HT-29 (cell line): ENCODE measurements at regions not wholly inside any gene's neighbourhood (a gene's known extent, or its start where the extent isn't known, plus 50 kb on each side); places are given as distances from the start of the nearest gene placed in this dataset. TPM values are rescaled to one million over a fixed set of nuclear protein-coding genes. Genes with fewer than 3 reads are reported as not detected.

Experiments
- DNase-seq: peaks from one replicate; pipeline ENCODE4 v3.0.0-alpha.2; 2015; ENCODE audit warnings: low spot score
- small RNA-seq: library from RNA; depleted of rRNA; stranded (forward); fragments of <200 nt; gene quantifications from one replicate; pipeline ENCODE3, GENCODE V24; 2014

DNA sequence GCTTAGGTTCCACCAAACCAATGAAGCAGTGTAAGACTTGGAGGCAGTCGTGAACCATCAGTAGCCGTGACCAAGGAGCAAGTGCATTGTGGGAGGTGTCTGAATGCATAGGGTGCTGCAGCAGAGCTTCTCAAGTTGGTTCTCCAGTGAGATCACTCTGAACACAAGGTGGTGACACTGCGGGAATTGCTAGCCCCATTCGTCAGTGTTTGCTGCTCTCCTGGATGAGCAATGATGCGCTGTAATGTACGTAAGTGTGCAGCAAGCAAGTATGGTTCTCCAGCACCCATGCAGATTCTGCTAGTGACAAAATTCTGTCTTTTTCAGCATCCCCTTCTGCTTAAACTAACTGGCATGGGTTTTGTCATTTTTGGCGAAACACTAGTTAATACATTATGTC, 97.6 kb upstream of the HTR2A start:
- DNase-seq, result no peak

DNA sequence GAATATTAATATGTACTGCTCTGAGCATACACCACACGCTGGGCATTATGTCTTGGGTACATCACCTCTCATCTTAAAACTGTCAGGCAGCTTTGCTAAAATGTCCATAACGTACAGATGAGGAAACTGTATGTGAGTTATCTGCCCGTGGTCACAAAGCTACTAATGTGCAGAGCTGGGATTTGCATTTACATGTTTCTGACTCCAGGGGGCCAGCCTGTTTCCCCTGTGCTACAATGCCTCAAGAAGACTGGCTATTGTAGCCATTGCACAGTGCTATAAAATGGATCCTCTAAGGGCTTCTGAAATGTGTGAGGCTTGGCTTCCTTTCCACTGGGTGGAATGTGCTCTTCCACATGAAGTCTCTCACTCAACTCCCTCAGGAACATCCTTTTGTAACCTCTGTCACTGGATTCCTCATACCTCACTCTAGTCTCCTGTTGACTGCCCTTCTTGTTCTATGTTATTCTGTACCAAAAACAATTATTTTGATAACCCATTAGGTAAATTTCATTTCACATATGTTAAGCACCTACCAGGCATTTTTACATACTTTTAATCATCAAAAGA, 95.6 kb upstream of the HTR2A start:
- peak; percentile 70 for DNase-seq

DNA sequence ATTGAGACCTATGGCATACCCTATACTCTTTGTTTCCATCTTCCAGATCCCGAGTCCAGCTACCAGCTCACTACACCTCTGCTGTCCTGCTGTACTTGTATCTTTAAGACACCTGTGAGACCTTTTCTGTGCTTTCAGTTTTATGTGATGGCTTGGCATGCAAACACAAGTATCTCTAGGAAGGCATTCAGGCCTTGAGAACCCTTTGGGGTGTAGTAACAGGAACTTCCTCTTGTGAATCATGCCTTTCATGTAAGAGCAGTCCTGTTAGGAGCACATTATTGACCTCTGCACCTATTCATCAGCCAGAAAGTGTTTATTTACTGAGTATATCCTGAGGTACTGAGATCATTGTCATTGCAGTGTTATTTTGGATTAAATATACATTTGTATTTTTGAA, 87.0 kb upstream of the HTR2A start:
- DNase-seq, result peak; percentile 96

DNA sequence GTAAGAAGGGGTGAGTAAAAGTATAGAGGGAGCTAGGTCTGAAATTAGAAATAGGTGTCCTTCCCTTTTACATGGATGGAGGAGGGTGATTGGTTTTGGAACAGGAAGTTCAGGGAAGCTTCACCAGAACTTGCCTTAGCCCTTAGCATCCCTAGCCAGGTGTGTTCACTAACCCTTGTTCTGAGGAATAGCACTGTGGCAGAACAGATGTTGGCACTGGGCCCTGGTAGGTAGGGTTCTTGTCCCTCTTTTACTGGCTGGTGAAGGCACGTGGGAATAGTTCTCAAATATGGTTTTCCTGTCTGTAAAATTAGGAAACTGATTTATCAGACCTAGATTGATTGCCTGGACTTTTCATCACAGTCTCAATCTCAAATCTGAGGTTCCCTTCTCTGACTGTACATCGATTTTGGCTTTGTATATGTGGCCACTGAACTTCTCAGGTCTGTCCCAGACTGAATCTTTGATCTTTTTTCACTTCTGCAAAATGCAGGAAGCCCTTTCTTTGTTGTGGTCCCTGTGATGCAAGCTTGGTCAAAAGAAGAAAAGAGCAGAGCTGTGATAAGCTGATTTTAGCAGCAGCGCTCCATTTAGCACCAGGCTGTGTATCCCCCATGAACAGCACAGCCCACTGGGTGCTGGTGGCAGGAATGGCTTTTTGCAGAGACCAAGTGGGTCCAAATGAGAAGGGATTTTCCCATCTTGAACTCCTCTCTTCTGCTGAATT, 86.2 kb upstream of the HTR2A start:
- peak; percentile 20 for DNase-seq

DNA sequence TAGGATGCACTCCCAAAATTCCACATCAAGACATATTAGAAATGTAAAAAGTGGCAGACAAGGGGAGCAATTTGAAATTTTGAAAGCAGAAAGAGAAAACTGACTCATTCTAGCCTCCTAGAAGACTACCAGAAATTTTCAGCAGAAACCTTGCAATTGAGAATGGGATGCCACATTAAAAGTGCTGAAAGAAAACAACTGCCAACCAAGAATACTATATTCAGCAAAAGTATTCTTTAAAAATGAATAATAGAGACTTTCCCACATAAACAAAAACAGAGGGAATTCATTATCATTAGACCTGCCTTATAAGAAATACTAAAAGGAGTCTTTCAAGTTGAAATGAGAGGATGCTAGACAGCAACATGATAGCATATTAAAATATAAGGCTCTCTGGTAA, 78.3 kb upstream of the HTR2A start:
- no peak for DNase-seq

DNA sequence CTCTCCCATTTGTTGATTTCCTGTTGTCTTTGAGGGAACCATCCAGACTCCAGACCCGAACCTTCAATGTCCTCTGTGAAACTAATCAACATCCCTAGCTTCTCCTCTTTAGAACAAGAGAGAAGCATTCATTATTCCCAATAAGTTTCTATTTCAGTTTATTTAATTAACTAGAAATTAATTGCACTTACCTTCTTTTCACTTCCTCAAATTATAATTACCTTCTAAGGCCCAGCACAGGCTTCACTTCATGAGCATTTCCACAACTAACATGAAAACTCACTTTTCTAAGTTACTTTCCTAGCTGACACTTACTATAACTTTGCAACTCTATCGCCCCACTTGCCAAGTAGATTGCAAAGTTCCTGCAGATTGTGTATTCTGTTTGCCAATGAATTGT, 71.6 kb upstream of the HTR2A start:
- no peak for DNase-seq

DNA sequence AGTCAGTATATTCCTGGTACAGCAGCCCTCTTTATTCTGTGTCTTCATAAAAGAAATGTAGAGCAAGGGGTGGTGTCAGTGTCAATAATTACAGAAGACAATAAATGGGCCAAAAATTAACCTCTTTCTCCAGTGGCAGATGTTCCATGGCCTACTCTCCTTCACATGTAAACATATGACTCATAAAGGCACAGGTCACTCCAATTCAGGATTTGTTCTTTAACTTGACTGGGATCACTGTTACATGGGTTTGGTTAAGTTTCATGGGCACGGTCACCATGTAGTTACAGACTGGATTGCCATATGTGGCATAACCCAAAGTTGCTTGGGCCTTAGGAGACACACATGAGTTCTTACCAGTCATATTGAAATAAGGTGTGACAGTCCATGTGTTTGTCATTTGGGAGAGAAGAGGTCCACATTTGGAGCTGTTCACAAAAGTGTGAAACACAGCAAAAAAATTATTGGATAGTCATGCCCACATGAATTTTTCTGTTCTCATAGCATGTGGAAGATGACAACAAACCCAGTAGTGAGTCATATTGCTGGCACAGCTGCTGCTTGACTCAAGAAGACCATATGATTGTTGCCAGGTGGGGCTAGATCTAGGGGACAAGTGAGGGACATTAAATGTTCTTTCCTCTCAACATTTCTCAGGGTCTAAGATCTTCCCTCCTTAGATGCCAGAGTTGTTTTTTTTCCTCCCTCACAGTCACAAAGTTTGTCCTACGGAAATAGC, 68.1 kb upstream of the HTR2A start:
- peak; percentile 56 for DNase-seq

DNA sequence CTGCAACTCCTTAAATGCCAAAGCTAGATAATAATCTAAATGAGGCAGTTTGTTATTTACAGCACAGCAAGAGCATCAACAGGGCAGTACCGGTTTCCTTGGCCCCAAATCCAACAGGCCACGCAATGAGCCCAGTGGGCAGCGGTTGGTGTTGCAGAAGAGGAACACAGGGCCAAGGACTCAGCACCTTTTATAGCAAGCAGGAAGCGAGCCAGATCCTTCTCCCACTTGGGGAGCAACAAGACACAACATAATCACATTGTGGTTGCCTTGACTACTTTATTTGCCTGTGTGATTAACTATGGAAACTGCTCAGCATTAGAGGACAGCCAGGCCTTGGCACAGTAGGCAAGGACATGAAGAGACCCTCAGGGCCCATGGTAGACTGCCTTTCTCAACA, 67.1 kb upstream of the HTR2A start:
- peak; percentile 8 for DNase-seq

DNA sequence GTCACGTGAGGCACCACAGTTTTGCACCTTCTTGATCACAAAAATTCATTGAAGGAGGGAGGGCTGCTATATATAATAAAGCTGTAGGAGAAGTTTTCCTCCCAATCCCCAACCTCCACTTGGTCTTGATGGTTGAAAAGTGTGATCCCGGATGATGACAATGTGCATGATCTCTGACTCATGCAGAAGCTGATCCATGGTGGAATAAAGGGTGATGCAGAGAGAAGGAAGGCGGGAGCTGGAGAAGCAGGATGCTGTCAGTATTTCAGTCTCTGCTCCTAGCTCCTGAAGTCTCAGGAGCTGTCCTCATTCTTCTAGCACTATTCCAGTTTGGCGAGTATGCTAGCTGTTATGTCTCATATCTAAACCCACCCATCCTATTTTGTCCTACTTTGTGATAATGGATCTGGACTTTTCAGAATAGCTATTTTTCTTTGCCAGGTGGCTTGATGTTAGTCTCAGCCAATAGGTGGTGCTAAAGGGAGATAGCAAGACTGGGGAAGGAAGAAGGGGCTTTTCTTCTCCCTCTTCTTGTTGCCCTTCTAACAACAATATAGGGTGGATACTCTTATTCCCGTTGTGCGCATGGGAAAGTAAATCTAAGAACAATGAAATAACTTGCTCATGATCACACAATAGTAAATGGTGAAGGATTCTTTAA, 65.6 kb upstream of the HTR2A start:
- peak; percentile 25 for DNase-seq

DNA sequence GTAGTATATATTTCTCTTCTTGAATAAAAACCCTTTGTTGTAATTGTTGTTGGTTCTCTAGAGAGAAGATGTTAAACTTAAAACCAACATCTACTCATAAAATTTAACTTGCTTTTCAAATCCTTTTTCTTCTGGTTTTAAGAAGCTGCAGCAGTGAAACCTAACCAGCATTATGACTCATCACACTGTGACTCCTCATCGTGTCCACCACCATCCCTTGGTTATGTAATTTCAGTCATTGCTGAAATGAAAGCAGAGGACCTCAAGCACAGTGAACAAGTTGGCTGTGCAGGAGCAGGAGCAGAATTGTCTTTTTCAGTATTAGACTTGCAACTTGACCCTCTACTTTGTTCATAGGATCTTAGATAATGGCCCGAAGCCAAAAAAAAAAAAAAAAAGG, 64.9 kb upstream of the HTR2A start:
- DNase-seq, result peak; percentile 51

DNA sequence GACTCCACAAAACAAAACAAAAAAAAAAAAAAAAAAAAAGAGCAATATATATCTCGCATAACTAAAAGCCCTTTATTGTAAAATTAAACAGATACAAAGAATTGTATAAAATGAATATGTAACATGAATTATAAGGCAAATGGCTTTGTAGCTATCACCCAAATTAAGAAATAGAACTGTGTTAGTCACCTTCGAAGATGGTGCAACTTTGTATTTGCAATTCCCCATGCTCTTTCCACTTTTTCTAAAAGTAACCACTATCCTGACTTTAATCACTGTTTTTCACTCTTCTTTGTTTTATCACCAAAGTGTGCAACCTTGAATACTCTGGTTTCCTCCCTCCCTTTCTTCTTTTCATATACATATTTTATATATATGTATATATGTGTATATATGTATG, 57.1 kb upstream of the HTR2A start:
- DNase-seq, result no peak

DNA sequence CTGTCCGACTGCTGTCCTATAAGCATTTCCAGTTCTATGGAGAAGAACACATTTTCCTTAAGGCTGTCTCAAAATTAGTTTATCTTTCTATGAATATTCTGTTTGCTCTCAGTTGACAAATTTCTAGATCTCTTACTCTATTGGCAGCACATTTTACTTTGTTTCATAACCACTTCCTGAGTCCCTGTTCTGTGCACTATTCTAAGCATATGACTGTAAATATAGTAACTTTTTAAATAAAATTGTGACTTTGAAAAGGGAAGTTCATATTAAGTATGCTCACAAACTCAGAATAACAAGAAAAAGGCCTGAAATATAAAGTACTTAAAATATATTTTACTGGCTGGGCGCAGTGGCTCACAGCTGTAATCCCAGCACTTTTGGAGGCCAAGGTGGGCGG, 56.5 kb upstream of the HTR2A start:
- DNase-seq, result no peak

DNA sequence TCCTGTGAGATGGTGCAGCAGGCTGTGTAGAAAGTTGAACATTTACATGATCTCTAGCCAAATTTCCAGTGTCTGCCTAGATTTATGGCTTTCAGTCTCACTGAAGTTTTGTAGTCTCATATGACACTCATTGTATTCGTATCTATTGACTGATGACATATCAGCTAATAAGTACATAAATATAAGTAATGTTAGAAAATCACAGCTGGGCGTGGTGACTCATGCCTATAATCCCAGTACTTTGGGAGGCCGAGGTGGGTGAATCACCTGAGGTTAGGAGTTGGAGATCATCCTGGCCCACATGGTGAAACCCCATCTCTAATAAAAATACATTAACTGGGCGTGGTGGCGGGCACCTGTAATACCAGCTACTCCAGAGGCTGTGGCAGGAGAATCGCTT, 54.7 kb upstream of the HTR2A start:
- peak; percentile 15 for DNase-seq

DNA sequence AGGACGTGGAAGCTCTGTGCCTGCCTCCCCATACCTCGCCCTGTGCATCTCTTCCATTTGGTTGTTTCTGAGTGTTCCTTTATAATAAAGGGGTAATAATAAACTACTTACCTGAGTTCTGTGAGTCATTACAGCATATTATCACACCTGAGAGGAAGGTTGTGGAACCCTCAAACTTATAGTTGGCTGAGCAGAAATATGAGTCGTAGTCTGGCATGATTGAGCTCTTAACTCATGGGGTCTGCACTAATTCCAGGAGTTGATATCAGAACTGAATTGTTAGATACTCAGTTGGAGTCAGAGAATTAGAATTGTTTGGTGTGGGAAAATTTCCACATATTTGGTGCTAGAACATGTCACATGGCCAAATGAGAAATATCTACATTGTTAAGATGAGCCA, 52.4 kb upstream of the HTR2A start:
- DNase-seq, result no peak

DNA sequence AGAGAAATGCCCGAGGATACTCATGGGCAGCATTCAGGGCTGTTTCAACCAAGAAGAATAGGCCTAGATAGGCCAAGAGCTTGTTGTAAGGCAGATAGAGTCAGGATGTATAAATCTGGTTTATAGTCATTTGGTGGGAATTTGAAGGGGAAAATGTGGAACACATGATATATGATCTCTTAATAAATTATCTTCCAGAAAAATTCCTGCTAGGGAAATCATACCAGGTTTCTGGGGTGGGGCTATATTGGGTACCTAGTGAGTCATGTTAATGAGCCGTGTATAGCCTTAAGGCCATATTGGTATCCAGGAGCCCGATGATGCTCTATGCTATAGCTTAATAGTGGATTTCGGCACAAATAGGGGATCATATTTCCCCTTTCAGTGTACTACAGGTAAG, 51.5 kb upstream of the HTR2A start:
- DNase-seq, result no peak

DNA sequence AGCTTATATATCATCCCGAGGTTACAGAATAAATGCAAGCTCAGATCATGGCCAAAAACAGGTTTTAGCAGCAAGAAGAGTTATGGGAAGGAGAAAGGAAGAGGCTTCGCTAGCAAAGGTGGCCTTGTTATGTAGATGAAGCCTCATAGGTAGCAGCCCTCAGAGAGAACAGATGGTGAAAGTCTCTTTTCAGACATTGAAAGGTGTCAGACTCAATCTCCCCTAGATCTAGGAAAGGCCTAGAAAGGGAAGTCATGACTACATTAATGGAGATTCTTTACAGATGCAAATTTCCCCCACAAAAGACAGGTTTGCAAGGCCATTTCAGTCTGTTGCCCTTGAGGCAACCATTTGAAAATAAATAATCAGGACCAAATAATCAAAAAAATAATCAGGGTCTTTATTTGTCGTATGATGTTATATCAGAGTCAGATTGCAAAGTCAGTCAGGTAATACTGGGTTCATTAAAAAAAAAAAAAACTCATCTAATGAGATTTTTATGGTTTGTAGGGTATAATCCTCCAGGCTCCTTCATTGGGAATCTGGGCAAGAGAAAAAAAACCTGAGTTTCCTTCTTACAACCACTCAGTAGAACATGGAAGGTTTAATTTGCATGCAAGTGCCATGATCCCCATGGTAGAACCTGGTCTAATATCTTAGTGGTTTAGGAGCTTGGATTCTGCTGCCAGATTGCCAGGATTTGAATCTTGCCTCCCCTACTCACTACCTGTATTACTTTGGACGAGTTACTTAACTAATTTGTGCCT, 50.8 kb upstream of the HTR2A start:
- DNase-seq, result no peak

Small RNA genes lying in the stretch of these regions (small RNA-seq; reads per million reads assigned to genes)
- gene GNG5P5, result not detected
- 0.22 reads per million for gene RN7SL700P
